Fibroblast of peridontal ligament (primary cell): ENCODE measurements at regions not wholly inside any gene's neighbourhood (a gene's known extent, or its start where the extent isn't known, plus 50 kb on each side); places are given as distances from the start of the nearest gene placed in this dataset.
"Not testable (repeated sequence)": the region's sequence is repeated elsewhere in the genome, so short reads cannot be mapped to it uniquely, and the experiment has no call there.

Source experiments
- DNase-seq: peaks from one replicate; pipeline ENCODE4 v3.0.0-alpha.2; 2010; ENCODE audit errors: extremely low read depth

DNA sequence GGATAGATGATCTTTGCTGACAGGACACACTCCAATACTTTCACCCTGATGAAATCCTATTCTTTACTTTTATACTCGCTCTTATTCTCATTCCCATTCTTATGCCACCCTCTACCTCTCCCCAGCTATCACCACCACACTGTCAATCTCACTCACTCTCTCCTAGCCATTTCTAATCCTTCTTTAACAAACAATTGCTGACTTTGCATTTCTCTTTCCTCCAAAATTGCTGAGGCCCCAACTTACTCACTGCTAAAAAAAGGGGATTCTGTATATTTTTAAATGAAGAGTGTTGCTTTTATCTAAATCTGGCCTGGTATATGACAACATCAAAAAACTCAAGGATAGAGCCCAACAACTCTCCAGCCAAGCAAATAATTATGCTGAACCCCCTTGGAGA lies 515.4 kb downstream of the MATN1 start:
- DNase-seq, result not testable (repeated sequence)

DNA sequence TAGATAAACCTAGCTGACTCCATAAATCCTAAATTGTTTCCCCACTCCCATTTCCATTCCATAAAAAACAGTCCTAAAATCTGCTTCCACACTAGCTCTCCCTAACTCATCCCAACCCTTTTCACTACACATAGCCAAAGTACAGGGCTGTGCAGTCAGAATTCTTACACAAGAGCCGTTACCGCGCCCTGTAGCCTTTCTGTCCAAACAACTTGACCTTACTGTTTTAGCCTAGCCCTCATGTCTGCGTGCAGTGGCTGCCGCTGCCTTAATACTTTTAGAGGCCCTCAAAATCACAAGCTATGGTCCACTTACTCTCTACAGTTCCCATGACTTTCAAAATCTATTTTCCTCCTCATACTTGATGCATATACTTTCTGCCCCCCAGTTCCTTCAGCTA lies 516.8 kb downstream of the MATN1 start:
- DNase-seq, result not testable (repeated sequence)

DNA sequence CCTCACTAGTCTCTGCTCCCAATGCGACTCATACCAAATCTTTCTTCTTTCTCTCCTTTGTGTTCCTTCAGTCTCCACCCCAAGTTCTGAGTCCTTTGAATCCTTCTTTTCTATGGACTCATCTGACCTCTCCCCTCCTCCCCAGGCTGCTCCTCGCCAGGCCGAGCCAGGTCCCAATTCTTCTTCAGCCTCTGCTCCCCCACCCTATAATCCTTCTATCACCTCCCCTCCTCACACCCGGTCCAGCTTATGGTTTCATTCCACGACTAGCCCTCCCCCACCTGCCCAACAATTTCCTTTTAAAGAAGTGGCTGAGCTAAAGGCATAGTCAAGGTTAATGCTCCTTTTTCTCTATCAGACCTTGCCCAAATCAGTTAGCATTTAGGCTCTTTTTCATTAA lies 518.5 kb downstream of the MATN1 start:
- not testable (repeated sequence) for DNase-seq

DNA sequence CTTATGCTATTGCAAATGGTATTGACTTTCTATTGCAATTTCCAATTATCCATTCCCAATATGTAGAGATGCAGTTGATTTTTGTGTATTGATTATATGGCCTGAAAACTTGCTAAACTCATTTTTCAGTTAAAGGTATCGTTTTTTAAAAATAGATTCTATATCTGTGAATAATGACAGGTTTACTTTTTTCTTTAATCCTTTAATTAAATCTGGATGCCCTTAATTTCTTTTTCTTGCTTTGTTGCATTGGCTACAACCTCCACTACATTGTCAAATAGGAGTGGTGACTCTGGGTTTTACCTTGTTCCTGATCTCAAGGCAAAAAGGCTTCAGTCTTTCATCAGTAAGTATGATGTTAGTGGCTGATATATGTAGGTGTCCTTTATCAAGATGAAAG lies 522.4 kb downstream of the MATN1 start:
- DNase-seq, result no peak

DNA sequence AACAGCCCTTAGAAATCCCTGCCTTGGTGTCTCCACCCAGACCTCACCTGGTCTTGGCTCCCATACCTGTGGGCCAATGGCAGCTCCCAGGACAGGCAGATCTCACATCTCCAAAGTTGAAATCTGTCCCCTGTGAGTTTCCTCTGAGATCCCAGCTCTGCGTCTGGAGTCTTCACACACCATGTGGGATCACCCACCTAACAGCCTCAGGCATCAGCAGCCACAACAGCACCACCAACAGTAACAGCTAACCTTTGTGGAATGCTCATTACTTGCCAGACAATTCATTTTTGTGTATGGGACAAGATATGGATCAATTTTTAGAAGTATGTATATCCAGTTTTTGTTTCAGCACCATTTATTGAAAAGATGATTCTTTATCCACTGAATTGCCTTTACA lies 523.2 kb downstream of the MATN1 start:
- no peak for DNase-seq

DNA sequence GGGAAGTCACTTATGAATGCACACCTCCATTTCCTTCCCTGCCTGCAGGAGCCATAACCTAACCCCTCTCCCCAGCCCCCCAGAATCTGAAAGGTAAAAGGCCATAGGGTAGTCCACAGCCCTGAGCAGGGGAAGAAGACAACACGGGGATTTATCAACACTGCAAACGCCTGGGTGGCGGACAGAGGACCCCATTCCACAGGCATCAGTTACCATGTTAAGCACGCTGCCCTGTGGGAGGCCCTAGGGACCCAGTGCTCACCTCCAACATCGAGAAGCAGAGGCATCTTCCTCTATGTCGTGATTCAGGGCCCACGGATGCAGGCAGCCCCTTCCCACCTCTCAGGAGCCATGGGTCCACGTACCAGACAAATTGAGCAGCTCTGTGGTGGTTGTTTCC lies 523.8 kb downstream of the MATN1 start:
- no peak for DNase-seq

DNA sequence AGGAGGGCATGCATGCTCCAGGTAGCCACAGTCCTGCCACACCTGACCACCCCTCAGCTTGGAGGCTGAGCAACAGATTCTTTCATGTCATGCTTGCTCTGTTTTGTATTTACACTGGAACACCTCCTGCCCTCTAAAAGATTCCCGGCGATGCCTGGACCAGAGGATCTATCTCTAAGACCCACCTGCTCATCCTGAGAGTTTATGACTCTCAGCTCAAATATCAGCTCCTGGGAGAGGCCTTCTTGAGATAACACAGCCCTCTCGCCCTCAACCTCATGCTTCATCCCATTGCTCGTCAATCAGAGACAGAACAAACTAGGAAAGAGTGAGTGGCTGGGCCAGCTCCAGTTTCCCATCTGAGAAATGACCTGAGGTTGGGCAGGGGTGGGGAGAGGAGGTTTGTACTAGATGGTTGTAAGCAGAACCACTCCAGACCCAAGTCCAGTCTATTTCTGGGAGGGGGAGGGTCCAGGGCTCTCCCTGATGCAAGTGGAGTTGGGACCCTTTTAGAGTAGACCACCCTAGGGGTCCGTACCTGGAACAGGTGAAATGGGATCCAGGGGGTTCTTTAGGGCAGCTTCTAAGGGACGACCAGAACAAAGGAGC lies 524.5 kb downstream of the MATN1 start:
- DNase-seq, result no peak

DNA sequence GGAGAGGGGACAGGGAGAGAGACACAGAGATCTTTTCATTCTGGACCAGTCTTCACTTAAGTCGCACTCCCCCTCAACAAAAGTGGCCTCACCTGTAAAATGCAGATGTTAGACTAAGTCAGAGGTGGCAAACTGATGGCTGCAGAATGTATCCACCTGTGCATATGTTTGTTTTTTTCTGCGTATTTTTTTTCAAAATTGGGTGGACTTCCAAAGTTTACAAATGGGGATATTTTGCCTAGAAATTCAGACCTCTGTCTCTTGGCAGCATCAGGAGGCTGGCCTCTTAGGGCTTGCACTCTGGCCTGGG lies 525.0 kb downstream of the MATN1 start:
- DNase-seq, result no peak

DNA sequence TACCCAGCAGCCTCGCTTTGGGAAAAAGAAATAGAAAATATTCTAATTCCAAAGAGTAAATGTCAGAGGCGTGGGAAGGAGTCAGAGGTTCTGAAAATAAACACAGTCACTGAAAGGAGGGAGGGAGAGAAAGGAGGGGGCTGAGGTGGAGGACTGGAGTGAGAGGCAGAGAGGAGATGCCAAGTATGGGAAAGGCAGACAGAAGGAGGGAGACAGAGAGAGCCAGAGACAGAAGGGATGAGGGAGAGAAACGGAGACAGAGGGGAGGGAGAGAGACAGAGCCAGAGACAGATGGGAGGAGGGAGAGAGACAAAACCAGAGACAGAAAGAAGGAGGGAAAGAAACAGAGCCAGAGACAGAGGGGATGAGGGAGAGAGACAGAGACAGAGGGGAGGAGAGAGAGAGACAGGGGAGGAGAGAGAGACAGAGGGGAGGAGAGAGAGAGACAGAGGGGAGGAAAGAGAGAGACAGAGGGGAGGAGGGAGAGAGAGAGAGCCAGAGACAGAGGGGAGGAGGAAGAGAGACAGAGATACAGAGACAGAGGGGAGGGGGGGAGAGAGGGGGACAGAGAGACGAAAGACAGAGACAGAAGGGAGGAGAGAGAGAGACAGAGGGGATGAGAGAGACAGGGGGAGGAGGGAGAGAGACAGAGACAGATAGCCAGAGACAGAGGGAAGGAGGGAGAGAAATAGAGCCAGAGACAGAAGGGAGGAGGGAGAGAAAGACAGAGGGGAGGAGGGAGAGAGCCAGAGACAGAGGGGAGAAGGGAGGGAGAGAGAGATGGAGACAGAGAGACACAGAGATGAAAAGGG lies 525.5 kb downstream of the MATN1 start:
- no peak for DNase-seq

DNA sequence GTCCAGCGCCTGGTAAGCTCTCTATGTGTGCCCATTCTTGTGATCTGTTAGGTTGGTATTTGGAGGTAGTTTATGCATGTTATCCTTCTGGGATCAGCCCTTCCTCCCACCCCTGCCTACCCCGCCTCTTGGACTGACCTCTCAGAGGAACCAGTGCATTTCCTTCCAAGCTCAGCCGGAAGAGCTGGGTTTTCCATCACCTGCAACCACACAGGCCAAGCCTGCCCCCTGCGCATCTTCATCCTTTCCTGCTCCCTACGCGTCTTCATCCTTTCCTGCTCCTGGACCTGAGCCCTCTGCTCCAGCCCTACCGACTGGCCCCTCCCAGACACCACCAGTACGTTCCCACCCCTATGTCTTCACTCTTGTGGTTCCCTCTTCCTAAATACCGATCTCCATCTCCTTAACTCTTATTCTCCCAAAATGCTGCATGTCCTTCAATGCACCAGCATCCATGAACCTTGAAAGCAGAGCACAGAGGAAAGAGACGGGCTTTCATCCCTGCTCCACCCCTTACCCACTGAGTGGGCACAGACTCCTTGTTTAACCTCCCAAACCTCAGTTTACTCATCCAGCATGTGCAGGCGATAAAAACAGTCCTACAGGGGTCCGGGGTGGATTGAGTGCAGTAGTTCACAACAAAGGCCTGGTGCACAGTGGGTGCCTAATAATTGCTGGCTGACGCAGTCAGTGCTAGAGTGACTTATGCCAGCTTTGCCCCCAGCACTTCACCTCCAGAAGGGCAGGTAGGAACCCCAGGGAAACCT lies 526.3 kb downstream of the MATN1 start:
- no peak for DNase-seq

DNA sequence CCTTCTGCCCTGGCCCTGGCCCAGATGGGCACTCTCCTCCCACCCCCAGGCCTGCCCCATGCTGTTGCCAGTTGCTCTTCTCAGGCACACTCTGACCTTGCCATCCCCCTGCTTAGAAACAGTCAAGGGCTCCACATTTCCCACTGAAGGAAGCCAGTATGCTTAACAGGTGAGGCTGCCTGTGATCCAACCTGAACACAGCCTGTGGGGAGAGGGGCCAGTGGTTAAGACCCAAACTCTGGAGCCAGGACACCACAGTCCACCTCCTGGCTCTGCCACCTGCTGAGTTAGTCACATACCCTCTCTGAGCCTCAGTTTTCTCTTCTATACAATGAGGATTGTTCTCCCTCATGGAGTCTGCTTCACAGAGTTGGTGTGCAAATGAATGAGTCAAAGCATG lies 526.9 kb downstream of the MATN1 start:
- DNase-seq, result no peak

DNA sequence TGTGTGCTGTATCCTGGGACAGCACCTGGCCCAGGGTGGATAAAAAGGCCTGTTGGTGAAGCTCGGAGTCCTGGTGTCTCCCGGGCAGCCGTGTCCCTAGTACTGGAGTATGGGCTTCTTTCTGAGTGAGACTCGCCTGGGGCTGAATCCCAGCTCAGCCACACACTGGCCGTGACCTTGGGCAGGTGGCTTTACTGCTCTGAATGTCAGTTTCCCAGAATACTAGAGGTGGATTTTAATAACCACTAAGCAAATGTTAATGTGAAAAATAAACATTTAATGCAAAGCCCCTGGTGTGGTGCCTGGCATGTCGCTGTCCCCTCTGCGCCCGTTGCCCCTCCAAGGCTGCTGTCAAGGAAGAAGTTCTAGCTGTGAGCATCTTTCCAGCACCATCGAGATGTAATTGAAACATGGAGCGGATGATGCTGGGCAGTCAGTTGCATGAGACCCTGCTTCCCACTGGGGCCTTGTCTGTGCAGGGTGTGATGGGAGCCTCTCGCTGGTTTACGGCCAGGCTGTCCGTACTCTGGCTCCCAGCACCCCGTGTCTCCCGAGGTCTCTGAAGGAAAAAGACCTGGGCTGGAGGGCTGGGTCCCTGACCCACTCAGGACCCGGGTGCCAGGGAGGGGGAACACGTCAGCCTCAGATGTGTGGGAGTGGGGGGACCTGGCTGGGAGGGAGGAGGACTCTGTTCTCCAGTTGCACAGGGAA lies 527.8 kb downstream of the MATN1 start:
- DNase-seq, result no peak

DNA sequence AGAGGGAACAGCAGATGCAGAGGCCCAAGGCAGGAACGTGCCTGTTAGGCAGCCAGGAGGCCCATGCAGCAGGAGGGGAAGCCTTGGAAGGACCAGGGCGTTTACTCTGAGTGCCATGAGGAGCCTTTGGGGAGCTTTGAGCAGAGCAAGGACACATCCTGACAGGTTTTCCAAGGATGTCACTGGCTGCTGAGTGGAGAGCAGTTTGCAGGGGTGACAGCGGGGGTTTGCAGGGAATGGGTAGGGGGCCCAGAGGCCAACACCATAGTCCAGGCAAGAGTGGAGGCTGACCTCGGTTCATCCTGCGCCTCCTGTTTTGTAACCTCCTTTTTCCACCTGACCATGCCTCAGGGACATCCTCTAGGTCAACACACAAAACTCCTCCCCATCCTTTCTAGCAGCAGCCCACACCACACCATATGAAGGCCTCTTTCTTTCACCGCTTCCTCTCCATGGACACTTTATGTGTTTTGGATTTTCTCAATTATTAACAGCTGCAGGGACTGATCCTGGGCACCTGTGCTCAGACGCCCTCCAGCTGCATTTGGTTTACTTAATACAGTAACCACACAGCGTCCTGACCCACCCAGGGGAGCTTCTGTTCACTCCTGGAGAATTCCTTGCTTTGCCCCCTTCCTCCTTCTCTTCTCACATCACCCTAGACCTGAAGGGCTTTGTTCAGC lies 528.5 kb downstream of the MATN1 start:
- DNase-seq, result no peak

DNA sequence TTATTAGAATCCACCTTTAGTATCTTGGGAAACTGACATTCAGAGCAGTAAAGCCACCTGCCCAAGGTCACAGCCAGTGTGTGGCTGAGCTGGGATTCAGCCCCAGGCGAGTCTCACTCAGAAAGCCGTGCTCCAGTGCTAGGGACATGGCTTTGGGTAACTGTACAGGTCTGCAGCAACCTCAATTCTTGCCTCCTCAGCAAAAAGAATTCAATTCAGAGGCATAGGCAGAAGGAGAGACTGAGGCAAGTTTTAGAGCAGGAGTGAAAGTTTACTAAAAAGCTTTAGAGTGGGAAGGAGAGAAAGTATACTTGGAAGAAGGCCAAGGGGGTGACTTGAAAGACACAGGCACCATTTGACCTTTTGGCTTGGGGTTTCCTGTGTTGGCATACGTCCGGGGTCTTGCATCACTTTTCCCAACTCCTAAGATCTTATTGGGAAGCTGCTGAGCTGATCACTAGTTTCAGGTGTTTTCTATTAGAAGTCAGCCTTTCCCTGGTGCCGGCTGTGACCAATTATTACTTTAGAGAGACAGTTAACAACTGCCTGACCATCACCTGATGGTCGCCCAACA lies 529.3 kb downstream of the MATN1 start:
- no peak for DNase-seq

DNA sequence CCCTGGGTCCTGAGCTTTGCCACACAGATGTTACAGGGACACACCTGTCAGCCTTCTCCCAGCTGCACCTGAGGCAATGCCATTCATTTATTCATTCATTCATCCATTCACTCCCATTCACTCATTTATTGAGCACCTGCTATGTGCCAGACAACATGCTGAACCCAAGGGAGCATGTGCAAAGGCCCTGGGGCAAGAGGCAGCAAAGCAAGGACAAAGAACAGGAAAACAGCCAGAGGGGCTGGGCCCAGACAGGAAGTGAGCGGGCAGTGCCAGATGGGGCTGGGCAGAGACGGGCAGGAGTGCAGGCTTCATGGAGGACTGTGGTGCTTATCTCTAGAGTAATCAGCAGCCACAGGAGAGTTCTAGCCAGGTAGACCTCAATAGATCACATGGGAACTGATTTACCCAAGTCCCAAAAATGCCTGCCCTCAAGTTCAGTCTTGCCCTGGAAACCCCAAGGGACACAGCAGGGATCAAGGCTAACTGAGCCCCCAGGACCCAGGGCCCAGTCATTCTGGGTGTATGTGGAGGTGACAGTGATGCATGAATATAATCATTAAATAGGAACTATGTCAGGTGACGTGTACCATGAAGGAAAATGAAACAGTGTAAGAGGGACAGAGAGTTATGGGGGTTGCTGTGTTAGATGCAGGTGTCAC lies 530.3 kb downstream of the MATN1 start:
- no peak for DNase-seq

DNA sequence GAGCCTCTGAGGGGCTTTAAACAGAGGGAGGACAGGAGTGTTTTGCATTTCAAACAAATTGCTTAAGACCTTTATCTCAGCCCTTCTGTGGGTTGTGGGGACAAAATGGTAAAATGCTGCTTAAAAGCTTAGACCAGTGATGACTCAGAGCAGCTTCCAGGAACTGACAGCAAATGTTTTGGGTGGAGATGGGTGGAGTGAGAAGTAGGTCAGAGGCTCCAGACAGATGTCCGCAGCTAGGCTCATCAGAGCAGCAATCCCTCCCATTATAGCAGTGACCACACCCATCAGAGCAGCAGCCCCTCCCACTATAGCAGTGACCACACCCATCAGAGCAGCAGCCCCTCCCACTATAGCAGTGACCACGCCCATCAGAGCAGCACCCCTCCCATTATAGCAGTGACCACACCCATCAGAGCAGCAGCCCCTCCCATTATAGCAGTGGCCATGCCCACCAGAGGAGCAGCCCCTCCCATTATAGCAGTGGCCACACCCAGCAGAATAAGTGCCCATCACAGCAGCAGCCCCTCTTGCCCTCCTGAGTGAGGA lies 532.2 kb downstream of the MATN1 start:
- peak; percentile 32 for DNase-seq

DNA sequence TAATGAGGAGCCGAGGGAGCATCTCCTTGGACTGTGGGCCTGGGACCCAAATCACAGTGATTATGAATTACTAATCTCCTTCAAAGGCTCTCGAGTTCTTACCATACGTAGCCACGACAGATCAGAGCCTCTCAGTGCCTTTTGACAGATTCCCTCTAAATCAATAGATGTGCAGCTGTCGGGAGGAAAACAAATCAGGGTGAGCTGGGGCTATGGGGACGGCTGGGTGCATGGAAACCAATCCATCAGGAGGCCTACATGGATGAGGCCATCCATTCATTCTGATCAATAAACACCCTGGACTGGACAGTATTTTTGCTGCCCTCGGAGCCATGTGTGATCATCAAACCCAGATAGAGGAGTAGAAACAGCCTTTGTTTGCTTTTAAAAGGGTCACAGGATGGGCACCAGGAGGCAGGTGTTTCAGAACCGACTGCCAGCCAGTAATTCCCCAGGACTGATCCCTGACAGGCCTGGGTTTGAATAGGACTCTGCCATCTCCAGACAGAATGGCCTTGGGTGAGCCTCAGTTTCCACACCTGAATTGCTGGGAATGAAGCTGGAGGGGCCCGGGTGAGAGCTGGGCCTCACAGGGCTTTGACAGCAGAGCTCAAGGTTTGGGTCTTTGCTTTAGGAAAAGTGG lies 532.8 kb downstream of the MATN1 start:
- DNase-seq, result no peak

DNA sequence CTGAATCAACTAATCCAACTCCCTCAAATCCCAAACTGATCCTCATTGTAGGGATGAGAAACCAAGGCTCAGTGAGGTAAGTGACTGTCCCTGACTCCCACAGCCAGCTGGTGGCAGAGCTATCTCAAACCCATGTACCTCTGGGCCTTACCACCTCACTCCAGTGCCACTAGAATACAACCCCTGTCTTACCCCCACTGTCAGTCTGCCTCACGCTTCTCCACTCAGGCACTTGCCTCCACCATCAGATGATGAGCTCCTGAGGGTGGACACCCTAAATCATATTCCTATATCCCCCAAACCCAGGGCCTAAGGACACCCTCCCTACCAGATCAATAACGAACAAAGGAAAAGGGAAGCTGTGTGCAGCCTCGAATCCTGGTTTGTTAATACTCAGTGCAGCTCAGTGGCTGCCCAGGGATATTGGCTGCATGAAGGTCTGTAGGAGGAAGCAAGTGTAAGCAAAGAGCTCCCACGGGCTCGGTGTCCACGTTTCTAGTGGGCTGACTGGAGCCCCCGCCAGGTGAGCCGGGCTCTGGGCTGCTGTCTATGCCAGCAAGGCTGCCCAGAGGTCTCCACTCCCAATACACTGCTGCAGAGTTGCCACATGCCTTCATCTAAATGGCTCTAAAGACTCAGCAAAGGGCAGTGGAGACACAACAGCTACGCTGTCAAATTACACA lies 533.4 kb downstream of the MATN1 start:
- no peak for DNase-seq

DNA sequence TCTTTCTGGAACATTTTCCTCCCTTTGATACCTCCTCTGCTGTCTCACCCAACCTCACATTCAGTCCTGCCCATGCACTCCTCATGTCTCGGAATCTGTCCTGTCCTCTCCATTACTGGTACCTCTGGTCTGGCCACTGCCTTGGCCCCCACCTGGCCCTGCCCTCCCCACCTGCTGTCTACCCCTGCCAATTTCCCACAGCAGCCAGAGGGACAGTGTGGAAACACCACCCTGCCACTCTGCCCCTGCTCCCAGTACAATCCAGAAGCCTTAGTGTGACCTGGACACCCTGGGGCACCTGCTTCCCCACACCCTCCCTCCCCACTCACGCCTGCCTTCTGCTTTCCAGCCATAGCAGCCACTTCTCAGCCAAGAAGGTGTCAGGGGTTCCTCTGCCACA lies 534.4 kb downstream of the MATN1 start:
- no peak for DNase-seq

DNA sequence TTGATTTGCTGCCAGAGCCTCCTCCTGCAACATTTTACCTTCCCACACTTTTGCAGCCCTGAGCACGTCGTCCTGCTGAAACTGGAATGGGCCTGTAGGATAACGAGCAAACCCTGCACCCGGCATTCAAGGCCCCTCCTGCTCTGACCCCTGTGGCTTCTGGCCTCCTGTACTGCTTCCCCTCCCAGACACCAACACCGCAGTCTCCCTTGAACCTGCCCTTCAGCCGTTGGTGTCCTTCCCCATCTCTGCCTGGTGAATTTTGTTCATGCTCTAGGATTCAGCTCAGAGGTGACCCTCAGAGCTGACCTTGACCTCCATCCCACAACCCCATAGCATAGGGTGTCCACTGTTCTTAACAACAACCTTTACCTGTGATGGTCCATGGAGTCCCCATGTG lies 535.1 kb downstream of the MATN1 start:
- DNase-seq, result no peak
